CD14-positive monocyte (primary cell): ENCODE measurements at regions not wholly inside any gene's neighbourhood (a gene's known extent, or its start where the extent isn't known, plus 50 kb on each side); places are given as distances from the start of the nearest gene placed in this dataset.

Source experiments
- DNase-seq, 3 donors: peaks; one replicate each; pipeline ENCODE4 v3.0.0-alpha.2; 2011 to 2022
- H2AFZ ChIP-seq: 2 replicates; pipeline ENCODE4 v1.6.0; 2012; ENCODE audit warnings: mild to moderate bottlenecking, low read depth, low read length, inconsistent platforms; ENCODE audit not compliant: insufficient read depth, poor library complexity, severe bottlenecking
- H3K27ac ChIP-seq, 2 donors: 1 replicate in 1 of 2; 2 replicates in 1 of 2; pipeline ENCODE4 v1.5.1; 2012 to 2013; ENCODE audit warnings: low read length in 2 of 2, control low read depth in 1 of 2, inconsistent platforms in 1 of 2, low read depth in 1 of 2, mild to moderate bottlenecking in 1 of 2
- H3K27me3 ChIP-seq, 2 donors: one replicate each; pipeline versions ENCODE4 v1.6.0 to v1.6.1; 2011 to 2013; ENCODE audit warnings: low read length in 2 of 2; ENCODE audit not compliant: control insufficient read depth in 2 of 2, insufficient read depth in 2 of 2
- H3K36me3 ChIP-seq, 2 donors: replicated peaks in 1 of 2; 1 replicate in 1 of 2; 2 replicates in 1 of 2; pipeline versions ENCODE4 v1.5.1 to v1.6.1; 2012 to 2013; ENCODE audit warnings: low read length in 2 of 2, control low read depth in 1 of 2, inconsistent platforms in 1 of 2, mild to moderate bottlenecking in 1 of 2; ENCODE audit not compliant: insufficient read depth in 2 of 2, control insufficient read depth in 1 of 2
- H3K4me1 ChIP-seq, 2 donors: 1 replicate in 1 of 2; 2 replicates in 1 of 2; pipeline versions ENCODE4 v1.5.1 to v1.6.1; 2012 to 2013; ENCODE audit warnings: low read length in 2 of 2, control low read depth in 1 of 2, inconsistent platforms in 1 of 2, mild to moderate bottlenecking in 1 of 2, moderate library complexity in 1 of 2; ENCODE audit not compliant: insufficient read depth in 2 of 2, control insufficient read depth in 1 of 2
- H3K4me2 ChIP-seq: replicated peaks from 2 replicates; pipeline ENCODE3; 2012; ENCODE audit warnings: low read length, moderate library complexity, mild to moderate bottlenecking; ENCODE audit not compliant: poor library complexity, severe bottlenecking; ENCODE audit errors: extremely low read depth
- H3K4me3 ChIP-seq, 3 experiments: fragments of 200-600 bp in 1 of 3; sonication (generic) in 1 of 3; replicated peaks in 1 of 3; 1 replicate in 2 of 3; 2 replicates in 1 of 3; pipeline ENCODE4 v1.5.1; 2011 to 2013; ENCODE audit warnings: low read length in 3 of 3, mild to moderate bottlenecking in 3 of 3, control low read depth in 2 of 3, low read depth in 2 of 3, inconsistent platforms in 1 of 3, moderate library complexity in 1 of 3
- H3K79me2 ChIP-seq: 2 replicates; pipeline ENCODE4 v1.6.0; 2012; ENCODE audit warnings: mild to moderate bottlenecking, control low read depth, inconsistent platforms, low read length, moderate library complexity; ENCODE audit not compliant: insufficient read depth
- H3K9ac ChIP-seq: 2 replicates; pipeline ENCODE4 v1.6.0; 2017; ENCODE audit warnings: low read length, mild to moderate bottlenecking; ENCODE audit not compliant: insufficient read depth, poor library complexity, severe bottlenecking
- H3K9me3 ChIP-seq, 2 donors: replicated peaks in 1 of 2; 1 replicate in 1 of 2; 2 replicates in 1 of 2; pipeline versions ENCODE4 v1.5.1 to v1.6.1; 2012 to 2013; ENCODE audit warnings: low read length in 2 of 2, control low read depth in 1 of 2; ENCODE audit not compliant: control insufficient read depth in 1 of 2, insufficient read depth in 1 of 2
- H4K20me1 ChIP-seq: 2 replicates; pipeline ENCODE4 v1.6.0; 2012; ENCODE audit warnings: mild to moderate bottlenecking, low read length, control low read depth, moderate library complexity; ENCODE audit not compliant: insufficient read depth
- H3K27ac Mint-ChIP-seq, 7 donors: one replicate each; pipeline ENCODE4 v1.8.0; 2020; ENCODE audit warnings: mild to moderate bottlenecking in 7 of 7, mixed read lengths in 7 of 7, moderate library complexity in 6 of 7, inconsistent platforms in 2 of 7
- H3K27me3 Mint-ChIP-seq, 3 donors: one replicate each; pipeline ENCODE4 v1.8.0; 2021 to 2022; ENCODE audit warnings: low read depth in 3 of 3, mild to moderate bottlenecking in 3 of 3, mixed read lengths in 3 of 3, moderate library complexity in 3 of 3, inconsistent platforms in 1 of 3
- H3K36me3 Mint-ChIP-seq, 2 donors: one replicate each; pipeline ENCODE4 v1.8.0; 2020; ENCODE audit warnings: mixed read lengths in 2 of 2, inconsistent platforms in 1 of 2, mild to moderate bottlenecking in 1 of 2
- H3K4me1 Mint-ChIP-seq: one replicate; pipeline ENCODE4 v1.8.0; 2020; ENCODE audit warnings: mild to moderate bottlenecking, mixed read lengths
- H3K4me3 Mint-ChIP-seq, 2 donors: one replicate each; pipeline ENCODE4 v1.8.0; 2020; ENCODE audit warnings: mild to moderate bottlenecking in 2 of 2, mixed read lengths in 2 of 2, moderate library complexity in 1 of 2
- H3K9me3 Mint-ChIP-seq, 7 donors: one replicate each; pipeline ENCODE4 v1.8.0; 2020 to 2022; ENCODE audit warnings: mixed read lengths in 7 of 7, mild to moderate bottlenecking in 6 of 7, moderate library complexity in 6 of 7, inconsistent platforms in 2 of 7
- WGBS: methylation state at CpG from one replicate; pipeline ENCODE4 v1.1.5; 2013; ENCODE audit warnings: missing lambda C conversion rate; ENCODE audit not compliant: insufficient coverage; 5-methylcytosine and 5-hydroxymethylcytosine counted together
- intact Hi-C, 2 donors: fragments of 100-400 bp; cut with micrococcal nuclease; formaldehyde crosslinking; loops; one replicate each; pipeline versions ENCODE4 v1.15.0 to v1.15.1; 2023
- TF ChIP-seq, protein P1 (sequence below): fragments of 200-600 bp; IDR thresholded peaks from one replicate; pipeline ENCODE4 v1.8.0; 2022; ENCODE audit warnings: antibody characterized with exemption, mild to moderate bottlenecking

DNA sequence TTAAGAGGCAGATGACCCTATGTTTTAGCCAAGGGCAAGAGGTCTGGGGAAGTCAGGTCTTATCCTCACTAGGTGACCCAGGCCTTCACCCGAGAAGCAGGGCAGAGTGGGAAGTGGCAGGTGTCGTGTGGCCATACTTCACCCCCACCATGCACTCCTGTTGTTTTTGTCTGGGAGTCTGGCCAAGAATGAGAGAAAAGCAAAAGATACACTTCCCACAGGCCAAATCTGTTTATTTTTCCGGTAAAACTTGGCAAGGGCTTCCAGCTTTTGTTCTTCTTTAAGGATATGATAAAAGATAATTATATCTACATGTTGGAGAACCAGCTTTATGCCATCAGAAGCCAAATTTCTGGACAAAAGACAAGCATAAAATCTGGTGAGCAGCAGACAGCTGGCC lies 137.4 kb upstream of the CDC14C start:
- H3K4me3 Mint-ChIP-seq = no peak overlapping the region
- Histone ChIP-seq H4K20me1 (no peaks in the 10 kb centered on the region), H3K27ac (no peak overlapping the region), H3K9ac (no peak overlapping the region), H2AFZ (no peak overlapping the region), H3K9me3 (peaks cover 0 to 7% of the 10 kb centered on the region in 2 donors), H3K79me2 (no peaks in the 10 kb centered on the region), H3K36me3 (no peaks in the 10 kb centered on the region), H3K27me3 (no peaks in the 10 kb centered on the region), H3K4me2 (no peak overlapping the region), H3K4me3 (no peak overlapping the region), H3K4me1 (no peaks in the 10 kb centered on the region)
- no peaks in the 10 kb centered on the region for H3K36me3 Mint-ChIP-seq
- no CpG with 5 or more reads among the region's 3 CpGs for WGBS
- no peaks in the 10 kb centered on the region for H3K4me1 Mint-ChIP-seq
- DNase-seq = no peak
- TF ChIP-seq, protein P1, sequence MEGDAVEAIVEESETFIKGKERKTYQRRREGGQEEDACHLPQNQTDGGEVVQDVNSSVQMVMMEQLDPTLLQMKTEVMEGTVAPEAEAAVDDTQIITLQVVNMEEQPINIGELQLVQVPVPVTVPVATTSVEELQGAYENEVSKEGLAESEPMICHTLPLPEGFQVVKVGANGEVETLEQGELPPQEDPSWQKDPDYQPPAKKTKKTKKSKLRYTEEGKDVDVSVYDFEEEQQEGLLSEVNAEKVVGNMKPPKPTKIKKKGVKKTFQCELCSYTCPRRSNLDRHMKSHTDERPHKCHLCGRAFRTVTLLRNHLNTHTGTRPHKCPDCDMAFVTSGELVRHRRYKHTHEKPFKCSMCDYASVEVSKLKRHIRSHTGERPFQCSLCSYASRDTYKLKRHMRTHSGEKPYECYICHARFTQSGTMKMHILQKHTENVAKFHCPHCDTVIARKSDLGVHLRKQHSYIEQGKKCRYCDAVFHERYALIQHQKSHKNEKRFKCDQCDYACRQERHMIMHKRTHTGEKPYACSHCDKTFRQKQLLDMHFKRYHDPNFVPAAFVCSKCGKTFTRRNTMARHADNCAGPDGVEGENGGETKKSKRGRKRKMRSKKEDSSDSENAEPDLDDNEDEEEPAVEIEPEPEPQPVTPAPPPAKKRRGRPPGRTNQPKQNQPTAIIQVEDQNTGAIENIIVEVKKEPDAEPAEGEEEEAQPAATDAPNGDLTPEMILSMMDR = no peak
- intact Hi-C loops = no loop called here
- H3K27me3 Mint-ChIP-seq = no peaks in the 10 kb centered on the region
- no peak overlapping the region for H3K27ac Mint-ChIP-seq
- H3K9me3 Mint-ChIP-seq = peaks cover 0 to 7% (median 2%) of the 10 kb centered on the region in 7 donors

DNA sequence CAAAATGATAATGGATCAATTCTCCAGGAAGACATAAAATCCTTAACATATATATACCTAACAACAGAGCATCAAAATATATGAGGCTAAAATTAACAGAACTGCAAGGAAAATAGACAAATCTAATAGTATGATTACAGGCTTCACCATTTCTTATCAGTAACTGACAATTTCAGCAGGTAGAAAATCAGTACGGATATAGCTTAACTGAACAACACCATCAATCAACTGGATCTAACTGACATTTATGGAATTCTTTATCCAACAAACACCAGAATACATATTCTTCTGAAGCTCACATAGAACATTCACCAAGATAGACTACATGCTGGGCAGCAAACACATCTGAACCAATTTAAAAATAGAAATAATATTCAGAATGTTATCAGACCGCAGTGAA lies 121.1 kb upstream of the CDC14C start:
- Mint-ChIP-seq H3K4me3 (no peak overlapping the region), H3K4me1 (no peaks in the 10 kb centered on the region), H3K9me3 (peaks cover 0 to 6% (median under 1%) of the 10 kb centered on the region in 7 donors), H3K27ac (no peak overlapping the region), H3K27me3 (peaks cover 0 to 3% (median 2%) of the 10 kb centered on the region in 3 donors), H3K36me3 (no peaks in the 10 kb centered on the region)
- no peak for DNase-seq
- H3K9ac ChIP-seq = no peak overlapping the region
- TF ChIP-seq, protein P1 = no peak
- no peak overlapping the region for H3K27ac ChIP-seq
- H4K20me1 ChIP-seq = no peaks in the 10 kb centered on the region
- no peak overlapping the region for H2AFZ ChIP-seq
- intact Hi-C loops = no loop called here
- no peaks in the 10 kb centered on the region for H3K9me3 ChIP-seq
- H3K36me3 ChIP-seq = no peaks in the 10 kb centered on the region
- no CpG with 5 or more reads among the region's 2 CpGs for WGBS
- H3K4me2 ChIP-seq = no peak overlapping the region
- H3K79me2 ChIP-seq = no peaks in the 10 kb centered on the region
- no peaks in the 10 kb centered on the region for H3K27me3 ChIP-seq
- no peak overlapping the region for H3K4me3 ChIP-seq
- no peaks in the 10 kb centered on the region for H3K4me1 ChIP-seq
